ENCODE measurements at regions not wholly inside any gene's neighbourhood (a gene's known extent, or its start where the extent isn't known, plus 50 kb on each side); places are given as distances from the start of the nearest gene placed in this dataset.

- no peak for TF ChIP-seq POGK (CRISPR knock-in tag; conservative IDR thresholded peaks at IDR 0.05)
Measured at GRCh38 chr13:78816592-78816991, 157.6 kb upstream of the OBI1 start (continued).

- DNase-seq (ENCODE audit: low spot score) = no peak
- intact Hi-C loops (cut with micrococcal nuclease; ENCODE audit: unreplicated experiment) (no loop called here), in situ Hi-C loops (cut with HindIII; ENCODE audit: extremely low pct_ligation_motif_present, low pct_unique_long_range_greater_than_20kb) (no loop called here)
- ChIA-PET CTCF (ENCODE audit: low intra/inter-chr PET ratio, low total read pairs) (no interaction called here), POLR2A (no interaction called here)
- Histone ChIP-seq H3K27me3 (ENCODE audit: control insufficient read depth in 1 of 2, insufficient read depth in 2 of 2, low read length in 2 of 2) (no peaks in the 10 kb centered on the region; a peak in 1 of 5 replicates), H3K79me2 (ENCODE audit: insufficient read depth, low read length) (no peaks in the 10 kb centered on the region), H2AFZ (ENCODE audit: low read length) (no peak overlapping the region), H4K20me1 (ENCODE audit: insufficient read depth, low read length) (no peaks in the 10 kb centered on the region), H3K4me3 (replicated peaks in 1 of 3; ENCODE audit: insufficient read depth in 1 of 3, low read depth in 2 of 3, low read length in 3 of 3) (no peak overlapping the region), H3K9me3 (ENCODE audit: low read length) (no peaks in the 10 kb centered on the region), H3K27ac (ENCODE audit: extremely low read length, insufficient read depth, low read length) (no peak overlapping the region), H3K36me3 (replicated peaks in 1 of 2; ENCODE audit: control insufficient read depth in 1 of 2, insufficient read depth in 2 of 2, low read length in 2 of 2) (no peaks in the 10 kb centered on the region), H3K9ac (ENCODE audit: insufficient read depth, low read depth, low read length) (no peak overlapping the region), H3K4me2 (ENCODE audit: low read depth, low read length) (no peak overlapping the region), H3K4me1 (ENCODE audit: insufficient read depth, low read length) (no peaks in the 10 kb centered on the region)
- BruUV-seq (replicated peaks) = no TSS peak
- 10% methylated on average over 1 of the region's 1 CpG for WGBS (ENCODE audit: low lambda C conversion rate)
- no peak for FAIRE-seq
- ATAC-seq = no peak
- no peak for TF ChIP-seq ZNF446 (CRISPR knock-in tag; IDR thresholded peaks at IDR 0.05)
- TF ChIP-seq SRSF1 (optimal IDR thresholded peaks at IDR 0.05; ENCODE audit: low read depth, low read length) = no peak
- no peak for TF ChIP-seq PREB (CRISPR knock-in tag; IDR thresholded peaks at IDR 0.05)
- no peak for TF ChIP-seq ZNF557 (CRISPR knock-in tag; IDR thresholded peaks at IDR 0.05)
- no peak for TF ChIP-seq ZNF800 (CRISPR knock-in tag; IDR thresholded peaks at IDR 0.05)
- TF ChIP-seq ZHX2 (IDR thresholded peaks at IDR 0.05; ENCODE audit: low read depth) = no peak
- TF ChIP-seq ZHX2 (CRISPR knock-in tag; IDR thresholded peaks at IDR 0.05; ENCODE audit: borderline replicate concordance) = no peak
- no peak for TF ChIP-seq ZFP1 (CRISPR knock-in tag; IDR thresholded peaks at IDR 0.05)
Measured at GRCh38 chr13:78816154-78816553, 157.2 kb upstream of the OBI1 start.
